UCSD-AML1 (cell line): ENCODE measurements at regions not wholly inside any gene's neighbourhood (a gene's known extent, or its start where the extent isn't known, plus 50 kb on each side); places are given as distances from the start of the nearest gene placed in this dataset.

Experiments
- DNase-seq: peaks from one replicate; lab custom pipeline; 2025; ENCODE audit not compliant: unreplicated experiment; lab: John Stamatoyannopoulos, UW

DNA sequence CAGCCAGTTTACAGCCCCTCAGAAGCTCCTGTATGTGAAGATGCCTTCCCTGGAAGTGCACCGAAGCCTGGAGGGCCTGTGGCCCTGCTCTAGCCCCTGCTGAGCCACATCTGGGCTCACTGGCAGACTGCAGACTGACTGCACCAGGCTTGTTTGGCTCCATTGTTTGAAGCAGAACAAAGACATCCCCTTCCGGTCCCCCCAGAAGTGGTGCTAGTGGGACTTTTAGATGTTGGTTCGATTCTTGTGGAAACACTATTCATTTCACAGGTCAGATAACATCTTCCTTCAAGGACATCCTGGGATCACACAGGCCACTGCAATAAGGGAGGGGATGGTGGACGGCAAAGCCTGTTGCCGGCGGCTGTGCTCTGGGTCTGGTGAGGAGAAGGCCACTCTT is 57.8 kb upstream of the CBLN2 start:
- no peak for DNase-seq

DNA sequence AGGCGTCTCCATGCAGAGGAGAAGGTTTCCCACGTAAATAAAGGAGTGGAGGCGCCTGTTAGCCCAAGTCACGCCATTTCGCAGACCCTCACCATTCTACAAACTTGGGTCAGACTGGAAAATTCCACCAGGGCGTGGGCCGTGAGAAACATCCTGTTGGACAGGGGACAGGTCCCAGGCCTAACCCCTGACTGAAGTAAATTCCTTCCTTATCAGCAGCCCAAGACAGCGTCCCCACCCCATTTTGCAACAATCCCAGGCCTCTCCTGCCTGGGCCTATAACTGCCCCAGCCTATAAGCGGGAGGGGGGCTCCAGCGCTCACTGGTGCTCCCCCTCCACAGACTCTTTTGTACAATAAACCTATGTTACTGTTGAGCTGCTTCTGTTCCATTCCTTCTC is 57.3 kb upstream of the CBLN2 start:
- DNase-seq: no peak
